ENCODE measurements at regions not wholly inside any gene's neighbourhood (a gene's known extent, or its start where the extent isn't known, plus 50 kb on each side); places are given as distances from the start of the nearest gene placed in this dataset.

GRCh38 chr4:163922302-163922701 lies 427.8 kb downstream of the TMA16 start:
- TF ChIP-seq CTCF (IDR thresholded peaks at IDR 0.05) (no peak), POLR2A (IDR thresholded peaks at IDR 0.05) (no peak)
